Activated gamma-delta T cell treated with Interleukin-2 at 50 U/mL for 16 hours (primary cell): ENCODE measurements at regions not wholly inside any gene's neighbourhood (a gene's known extent, or its start where the extent isn't known, plus 50 kb on each side); places are given as distances from the start of the nearest gene placed in this dataset.
"Not testable (repeated sequence)": the region's sequence is repeated elsewhere in the genome, so short reads cannot be mapped to it uniquely, and the experiment has no call there.

Experiments used
- DNase-seq: peaks from one replicate; pipeline ENCODE4 v3.0.0-alpha.2; 2020

DNA sequence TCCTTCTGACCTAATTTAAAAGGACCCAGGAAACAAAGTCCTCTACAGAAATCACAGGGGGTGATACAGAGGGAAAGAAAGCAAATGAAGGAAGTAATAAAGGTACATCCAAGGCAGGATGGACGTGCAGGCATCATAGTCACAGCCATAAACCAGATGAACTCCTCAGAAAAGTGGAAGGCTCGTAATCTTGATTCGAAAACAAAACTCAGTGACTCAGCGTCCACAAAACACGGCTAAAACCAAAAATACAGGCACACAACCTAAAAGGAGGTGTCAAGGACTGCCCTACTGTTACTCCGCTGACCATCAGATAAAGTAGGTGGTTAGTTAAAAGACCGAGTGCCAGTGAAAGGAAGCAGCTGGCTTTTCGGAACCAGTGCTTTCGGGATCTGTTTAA lies 81.5 kb downstream of the TRIM69 start:
- not testable (repeated sequence) for DNase-seq

DNA sequence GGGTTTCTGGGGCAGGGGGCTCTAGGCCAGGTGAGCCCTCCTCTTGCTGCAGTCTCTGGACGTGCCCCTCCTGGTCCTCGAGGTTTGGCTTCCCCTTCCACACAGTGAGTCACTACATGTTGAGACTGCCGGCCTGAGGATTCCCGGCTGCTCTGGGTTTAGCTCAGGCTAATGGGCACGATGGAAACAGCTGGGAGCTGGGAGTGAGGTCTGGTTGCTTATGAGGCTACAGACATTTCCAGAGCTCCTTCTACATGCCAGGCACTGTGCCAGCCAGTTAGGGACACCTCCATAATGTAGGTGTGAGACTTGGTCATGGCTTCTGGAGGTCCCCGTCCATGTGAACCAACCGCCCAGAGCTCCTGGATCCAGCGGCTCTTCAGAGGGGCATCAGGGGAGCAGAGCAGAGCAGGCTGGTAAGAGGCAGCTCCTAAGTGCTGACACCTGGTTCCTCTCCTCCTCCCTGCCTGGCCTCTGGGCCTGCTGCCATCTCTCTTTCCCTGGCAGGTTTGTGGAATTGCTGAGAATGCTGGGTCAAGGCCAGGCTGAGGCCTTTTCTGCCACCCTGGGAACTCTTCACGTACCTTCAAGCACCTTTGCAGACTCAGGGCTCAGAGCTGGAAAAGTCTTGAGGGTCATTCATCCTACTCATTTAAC lies 83.1 kb downstream of the TRIM69 start:
- DNase-seq = not testable (repeated sequence)

DNA sequence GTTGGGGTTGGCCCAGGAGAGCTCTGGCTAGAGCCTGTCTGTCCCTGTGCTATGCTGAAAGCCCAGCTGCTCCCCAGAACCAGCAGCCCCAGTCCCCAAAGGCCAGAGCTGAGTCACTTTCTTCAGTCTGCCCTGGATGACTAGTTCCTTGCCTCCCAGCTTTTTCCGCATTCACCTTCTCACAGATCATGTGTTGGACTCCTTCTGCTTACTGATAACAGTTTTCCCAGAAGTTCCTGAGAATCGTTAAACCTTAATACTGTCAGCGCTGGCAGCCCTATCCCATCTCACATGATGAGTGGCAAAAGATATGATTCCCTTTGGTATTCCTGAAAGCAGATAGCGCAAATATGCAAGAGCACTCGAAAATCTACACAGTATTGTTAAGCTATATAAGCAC lies 84.2 kb downstream of the TRIM69 start:
- DNase-seq = not testable (repeated sequence)

DNA sequence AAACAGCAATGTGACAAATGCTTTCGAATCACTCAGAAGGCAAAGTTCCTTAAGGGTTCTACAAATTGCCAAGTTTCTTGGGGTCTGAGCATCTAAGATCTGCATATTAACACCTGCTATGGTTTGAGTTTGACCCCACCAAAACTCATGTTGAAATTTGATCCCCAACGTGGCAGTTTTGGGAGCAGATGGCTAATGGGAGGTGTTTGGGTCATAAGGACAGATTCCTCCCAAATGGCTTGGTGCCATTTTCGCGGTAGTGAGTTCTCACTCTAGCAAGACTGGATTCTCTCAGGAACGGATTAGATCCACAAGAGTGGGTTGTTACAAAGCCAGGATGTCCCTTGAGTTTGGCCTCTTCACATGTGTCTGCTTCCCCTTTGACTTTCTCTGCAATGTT lies 84.6 kb downstream of the TRIM69 start:
- DNase-seq = not testable (repeated sequence)

DNA sequence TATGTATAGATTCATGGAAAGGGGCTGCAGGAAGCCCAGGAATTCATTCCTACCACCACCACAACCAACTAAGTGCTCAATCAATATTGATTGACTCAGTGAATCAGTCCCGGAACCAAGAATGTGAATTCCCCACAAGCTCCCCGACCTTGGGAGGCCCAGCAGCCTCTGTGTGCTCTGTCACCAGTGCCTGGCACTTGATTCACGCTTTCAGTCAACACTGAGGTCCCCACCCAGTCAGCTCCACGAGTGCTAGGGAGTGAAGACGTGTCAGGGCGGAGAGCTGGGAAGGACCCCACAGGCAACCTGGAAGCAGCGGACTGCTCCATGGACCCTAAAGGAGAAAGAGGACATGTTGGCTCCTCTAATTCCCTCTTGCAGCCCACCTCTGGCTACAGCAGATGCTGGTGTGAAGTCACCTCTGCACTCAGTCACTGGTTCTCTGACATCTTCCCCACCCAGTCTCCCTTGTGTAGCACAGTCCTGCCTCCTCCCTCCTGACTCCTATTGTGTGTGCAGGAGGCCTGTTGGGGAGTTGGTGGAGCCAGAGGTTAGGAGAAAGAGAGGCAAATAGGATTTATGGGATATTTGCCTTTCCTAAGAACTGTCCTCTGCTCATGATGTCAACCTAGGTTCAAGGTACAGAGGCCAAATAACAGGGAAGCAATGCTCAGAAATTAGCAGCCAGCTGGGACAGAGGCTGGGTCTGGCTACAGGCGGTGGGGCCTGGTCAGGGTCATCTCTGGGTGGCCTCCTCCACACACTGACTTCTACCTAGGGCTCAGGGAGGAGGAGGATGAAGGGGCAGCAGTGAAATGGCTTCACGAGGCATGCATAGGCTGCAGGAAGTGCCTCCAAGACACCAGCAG lies 88.2 kb downstream of the TRIM69 start:
- not testable (repeated sequence) for DNase-seq

DNA sequence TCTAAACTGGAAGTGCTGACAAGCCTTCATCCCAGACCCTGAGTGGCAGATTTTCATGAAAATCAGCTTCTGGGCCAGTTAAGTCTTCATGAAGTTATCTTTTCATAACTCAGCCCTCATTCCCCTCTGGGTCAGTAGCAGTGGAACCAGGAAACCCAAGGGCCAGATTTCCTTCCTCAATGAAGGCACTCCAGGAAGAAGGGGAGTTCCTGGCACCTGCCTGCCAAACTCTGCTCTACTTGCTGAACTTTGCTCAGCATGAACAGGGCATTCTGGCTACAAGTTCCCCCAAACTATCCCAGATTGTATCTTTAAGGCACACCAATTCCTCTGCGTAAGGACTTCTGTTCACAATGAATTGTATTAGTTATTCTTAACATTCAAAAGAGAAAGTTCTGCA lies 90.3 kb downstream of the TRIM69 start:
- DNase-seq = not testable (repeated sequence)

DNA sequence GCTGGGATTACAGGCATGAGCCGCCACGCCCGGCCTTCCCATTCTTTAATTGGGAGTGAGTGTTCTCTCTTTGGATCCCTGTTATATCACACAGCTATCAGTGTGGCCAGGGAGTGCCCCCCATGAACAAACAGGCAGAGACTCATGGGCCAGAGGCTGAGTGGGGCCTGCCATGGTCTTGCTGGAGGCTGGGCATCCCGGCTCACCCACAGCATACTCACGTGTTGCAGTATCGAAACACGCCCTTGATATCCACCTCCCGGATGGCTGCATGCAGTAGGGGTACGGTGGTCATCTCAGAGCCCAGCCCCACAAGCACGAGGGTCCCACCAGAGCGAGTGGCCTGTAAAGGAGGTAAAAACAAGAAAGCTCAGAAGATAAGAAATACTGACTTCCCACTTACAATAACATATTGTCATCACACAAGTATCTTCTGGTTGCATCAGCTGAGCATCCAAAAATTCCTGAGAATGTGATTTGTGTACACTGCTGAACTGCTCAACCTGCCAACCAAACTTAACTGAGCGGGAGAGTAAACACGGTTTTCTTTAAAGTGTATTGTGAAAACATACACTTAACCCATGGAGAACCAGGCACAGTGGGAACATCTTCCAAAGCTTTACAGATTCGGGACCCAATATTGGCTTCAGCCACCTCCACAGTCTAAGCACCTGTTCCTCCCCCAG lies 92.0 kb downstream of the TRIM69 start:
- DNase-seq = not testable (repeated sequence)

DNA sequence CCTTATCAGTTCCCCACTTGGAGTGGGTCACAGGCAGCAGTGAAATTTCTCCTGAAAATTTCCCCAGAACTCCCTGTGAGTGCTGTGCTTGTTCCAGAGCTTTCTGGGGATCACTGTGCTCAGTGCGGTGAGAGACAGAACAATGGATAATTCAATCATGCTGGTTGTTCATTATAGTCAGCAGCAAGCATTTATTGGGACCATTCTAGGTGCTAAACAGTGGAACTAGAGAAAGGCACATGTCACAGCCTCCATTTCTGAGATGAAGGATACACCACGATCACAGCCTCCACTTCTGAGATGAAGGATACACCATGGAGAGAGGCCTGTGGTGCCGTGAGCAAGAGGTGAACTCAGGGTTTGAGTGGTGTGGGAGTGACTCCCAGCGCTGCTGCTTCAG lies 92.8 kb downstream of the TRIM69 start:
- DNase-seq = not testable (repeated sequence)

DNA sequence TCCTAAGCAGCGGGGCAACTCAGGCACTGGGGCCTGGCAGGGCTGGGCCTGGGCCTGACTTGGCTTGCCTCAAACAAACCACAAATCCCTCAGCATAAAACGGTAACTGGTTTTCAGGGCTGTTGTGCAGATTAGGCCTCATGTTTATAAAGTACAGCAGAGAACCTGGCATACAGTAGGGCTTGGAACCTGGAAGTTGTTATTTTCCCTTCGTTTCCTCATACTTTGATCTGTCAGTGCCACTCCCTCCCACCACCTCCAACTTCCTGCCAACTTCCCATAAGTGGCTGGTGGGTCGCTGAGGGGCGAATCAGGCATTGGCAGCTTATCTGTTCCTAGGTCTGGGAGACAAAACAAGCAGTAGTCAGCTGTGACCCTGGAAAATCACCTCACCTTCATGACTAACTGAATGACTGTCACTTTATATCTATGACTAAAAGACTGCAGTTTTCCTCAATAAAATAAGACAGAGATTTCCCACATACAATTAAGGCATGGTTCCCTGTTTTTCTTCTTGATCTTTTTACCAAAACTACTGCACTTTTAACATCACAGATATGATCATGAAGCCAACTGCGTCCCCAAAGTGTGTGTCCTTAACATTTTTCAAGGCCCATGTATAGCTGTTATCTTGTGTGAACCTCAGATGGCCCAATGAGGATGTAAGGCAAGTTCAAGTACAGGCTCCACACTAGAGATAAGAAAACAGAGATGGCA lies 94.5 kb downstream of the TRIM69 start:
- DNase-seq = not testable (repeated sequence)

DNA sequence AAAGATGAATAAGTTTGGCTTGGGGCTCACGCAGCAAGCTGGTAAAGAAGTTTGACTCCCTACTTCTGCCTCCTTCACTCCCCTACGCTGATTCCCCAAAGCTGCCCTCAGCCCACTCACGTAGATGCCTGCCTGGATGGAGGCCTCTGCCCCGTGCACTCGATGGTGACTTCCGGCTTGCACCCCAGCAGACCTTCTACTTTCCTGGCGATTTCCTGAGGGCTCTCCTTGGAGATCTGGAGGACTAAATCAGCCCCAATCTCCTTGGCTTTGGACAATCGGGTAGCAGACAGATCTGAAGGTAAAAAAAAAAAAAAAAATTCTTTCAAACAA lies 95.0 kb downstream of the TRIM69 start:
- not testable (repeated sequence) for DNase-seq

DNA sequence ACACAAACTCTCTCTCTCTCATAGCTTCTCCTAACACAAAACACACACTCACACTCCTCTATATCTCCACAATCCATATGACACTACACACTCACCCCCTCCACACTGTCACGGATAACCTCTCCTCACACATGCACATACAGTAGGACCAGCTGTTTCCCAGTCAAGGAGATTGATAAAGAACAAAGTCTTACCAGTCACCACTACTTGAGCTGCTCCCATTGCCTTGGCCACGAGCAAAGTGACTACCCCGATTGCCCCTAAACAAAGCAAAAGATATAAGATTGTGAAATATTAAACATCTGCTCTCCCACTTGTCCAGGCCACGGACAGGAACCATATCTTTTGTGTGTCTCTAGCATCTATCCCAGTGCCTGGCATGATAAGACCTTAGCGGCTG lies 95.8 kb downstream of the TRIM69 start:
- not testable (repeated sequence) for DNase-seq

DNA sequence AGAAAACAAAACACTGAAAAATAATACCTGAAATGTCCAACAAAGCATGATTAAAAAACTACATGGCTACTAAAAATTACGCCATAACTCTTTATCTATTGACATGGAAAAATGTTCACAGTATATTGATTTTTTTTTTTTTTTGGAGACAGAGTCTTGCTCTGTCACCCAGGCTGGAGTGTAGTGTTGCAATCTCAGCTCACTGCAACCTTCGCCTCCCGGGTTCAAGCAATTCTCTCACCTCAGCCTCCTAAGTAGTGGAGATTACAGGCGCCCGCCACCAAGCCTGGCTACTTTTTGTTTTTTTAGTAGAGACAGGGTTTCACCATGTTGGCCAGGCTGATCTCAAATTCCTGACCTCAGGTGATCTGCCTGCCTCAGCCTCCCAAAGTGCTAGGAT lies 96.8 kb downstream of the TRIM69 start:
- not testable (repeated sequence) for DNase-seq

DNA sequence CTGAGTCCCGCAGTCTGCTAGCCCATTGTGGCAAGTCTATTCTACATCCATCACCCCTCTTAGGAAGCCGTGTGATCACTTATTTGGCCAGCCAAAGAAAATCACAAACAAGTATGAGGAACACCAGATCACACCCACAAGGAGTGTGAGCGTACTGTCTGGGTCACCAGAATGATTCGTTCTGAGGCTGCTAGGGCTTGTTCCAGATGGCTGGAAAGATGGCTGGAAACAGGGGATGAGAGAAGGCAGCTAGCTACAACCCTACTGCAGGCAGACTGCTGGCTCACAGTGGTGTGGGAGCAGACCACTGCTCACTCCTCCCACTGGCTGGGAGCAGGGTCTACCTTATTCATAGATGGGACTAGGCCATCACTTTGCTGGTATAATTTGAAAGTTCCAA lies 97.4 kb downstream of the TRIM69 start:
- DNase-seq = not testable (repeated sequence)

DNA sequence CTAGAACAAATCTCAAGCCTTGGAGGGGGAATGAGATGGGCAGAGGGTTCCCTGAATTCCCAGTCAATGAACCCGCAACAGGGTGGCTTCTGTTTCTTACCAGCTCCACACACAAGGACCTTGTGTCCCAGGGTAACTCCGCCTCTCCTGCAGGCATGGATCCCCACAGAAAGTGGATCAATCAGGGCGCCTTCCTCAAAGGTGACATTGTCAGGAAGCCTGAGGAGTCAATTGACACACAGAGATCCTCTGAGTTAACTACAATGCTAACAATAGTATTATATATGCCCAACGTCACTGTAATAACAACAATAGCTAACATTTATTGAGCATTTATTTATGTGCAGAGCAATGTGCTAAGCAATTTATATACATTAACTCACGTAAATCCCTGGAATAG lies 98.8 kb downstream of the TRIM69 start:
- not testable (repeated sequence) for DNase-seq

DNA sequence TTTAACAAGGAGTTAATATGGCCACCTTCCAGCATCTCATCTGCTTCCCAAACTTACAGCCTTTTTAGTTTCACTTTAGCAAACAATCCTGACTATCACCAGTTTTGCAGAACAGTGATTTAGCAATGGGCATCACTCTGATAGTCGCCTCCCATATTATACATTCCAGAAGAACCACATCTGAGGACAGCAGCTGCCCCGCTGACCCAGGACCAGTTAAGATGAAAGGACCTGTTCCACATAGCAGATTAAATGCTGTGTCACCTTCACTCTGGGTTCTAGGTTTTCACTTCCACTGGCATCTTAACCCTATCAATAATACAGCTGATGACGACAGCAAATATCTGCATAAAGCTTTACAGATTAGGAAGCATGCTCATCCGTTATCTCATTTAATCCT lies 99.8 kb downstream of the TRIM69 start:
- no peak for DNase-seq

DNA sequence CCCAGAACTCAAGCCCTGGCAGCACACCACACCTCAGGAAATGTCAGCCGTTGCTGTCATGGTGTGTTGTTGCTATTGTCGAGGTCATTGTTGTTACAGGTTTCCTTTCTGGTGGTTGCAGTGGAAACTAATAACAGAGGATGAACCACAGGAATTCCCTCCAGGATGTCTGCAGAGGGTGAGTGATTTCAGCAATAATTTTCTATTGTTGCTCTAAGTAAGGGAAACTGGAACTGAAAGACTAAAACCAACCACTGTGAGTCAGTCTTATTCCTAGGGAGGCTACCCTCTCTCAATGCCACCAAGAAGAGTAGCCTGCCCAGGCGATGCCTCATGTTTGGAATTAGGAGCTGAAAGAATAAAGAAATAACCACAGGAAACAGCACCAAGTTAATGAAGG lies 102.6 kb downstream of the TRIM69 start:
- DNase-seq = not testable (repeated sequence)

DNA sequence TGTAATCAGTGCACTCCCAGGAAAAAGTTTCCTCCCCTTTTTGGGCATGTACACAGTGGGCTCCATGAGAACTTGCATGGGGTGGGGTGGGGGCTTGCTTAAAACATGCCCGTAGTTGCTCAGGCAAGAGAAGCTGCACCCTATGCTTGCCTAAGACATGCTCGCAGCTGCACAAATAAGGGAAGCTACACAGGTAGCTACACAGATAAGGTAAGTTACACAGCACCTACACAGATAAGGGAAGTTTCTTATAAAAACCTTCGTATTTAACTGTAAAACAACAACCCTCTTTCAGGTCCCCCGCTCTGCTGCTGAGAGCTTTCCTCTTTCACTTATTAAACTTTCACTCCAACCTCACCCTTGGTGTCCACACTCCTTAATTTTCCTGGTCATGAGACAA lies 105.4 kb downstream of the TRIM69 start:
- DNase-seq = not testable (repeated sequence)

DNA sequence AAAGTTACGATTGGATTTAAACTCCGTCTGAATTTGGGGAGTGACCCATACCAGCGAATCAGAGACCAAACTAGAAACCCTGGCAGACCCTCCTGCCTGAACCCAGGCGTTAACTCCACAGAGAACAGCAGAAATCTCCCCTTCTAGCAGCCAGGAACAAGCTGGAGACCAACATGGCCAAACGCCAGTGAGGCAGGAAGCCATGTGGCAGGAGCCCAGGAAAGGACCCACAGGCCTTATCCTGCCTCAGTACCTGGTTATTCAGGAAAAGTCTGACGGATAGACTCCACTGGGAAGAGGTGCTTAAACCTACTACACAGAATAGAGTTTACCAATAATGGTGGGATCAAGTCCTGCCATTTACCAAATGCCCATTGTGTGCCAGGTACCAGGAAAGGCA lies 106.6 kb downstream of the TRIM69 start:
- not testable (repeated sequence) for DNase-seq

DNA sequence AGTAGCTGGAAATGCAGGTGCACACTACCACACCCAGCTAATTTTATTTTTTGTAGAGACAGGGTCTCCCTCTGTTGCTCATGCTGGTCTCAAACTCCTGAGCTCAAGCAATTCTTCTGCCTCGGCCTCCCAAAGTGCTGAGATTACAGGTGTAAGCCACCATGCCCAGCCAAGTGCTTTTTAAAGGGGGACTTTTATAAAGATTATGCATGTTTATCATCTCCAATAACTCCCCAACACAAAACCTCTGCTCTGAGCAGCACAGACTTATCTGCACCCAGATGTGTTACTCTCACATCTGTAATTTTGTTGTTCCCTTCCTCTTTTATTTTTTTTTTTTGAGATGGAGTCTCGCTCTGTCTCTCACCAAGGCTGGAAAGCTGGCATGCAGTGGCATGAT lies 108.6 kb downstream of the TRIM69 start:
- not testable (repeated sequence) for DNase-seq

DNA sequence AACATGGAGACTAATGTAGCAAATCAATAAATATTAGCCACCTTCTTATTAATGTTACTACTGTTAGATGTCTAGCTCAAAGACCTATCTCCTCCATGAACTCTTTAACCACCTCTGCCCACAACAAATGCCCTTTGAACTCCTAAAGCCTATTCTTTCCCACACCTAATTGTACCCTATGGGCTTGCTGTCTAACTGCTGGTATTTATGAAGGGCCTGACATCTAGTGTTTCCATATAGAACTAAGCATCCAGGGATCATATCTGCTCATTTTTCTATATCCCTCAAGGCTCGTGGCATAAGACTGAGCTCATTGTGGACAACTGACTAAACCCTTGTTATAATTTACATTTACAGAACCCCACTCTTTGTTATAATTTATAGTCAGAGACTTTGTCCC lies 109.8 kb downstream of the TRIM69 start:
- DNase-seq = not testable (repeated sequence)

DNA sequence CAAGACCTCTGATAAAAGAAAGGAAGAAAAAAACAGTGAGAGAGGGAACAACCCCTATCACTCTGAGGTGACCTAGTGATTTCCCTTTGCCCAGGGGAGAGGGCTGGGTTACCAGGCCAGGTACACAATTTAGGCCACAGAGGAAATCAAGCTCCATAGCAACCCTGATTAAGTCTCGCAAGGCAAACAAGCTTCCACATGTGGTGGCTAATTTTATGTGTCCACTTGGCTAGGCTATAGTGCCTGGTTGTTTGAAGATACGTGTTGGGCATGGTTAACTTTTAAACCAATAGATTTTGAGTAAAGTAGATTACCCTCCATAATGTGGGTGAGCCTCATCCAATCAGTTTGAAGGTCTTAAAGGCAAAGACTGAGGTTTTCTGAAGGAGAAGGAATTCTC lies 108.9 kb upstream of the TERB2 start:
- not testable (repeated sequence) for DNase-seq

DNA sequence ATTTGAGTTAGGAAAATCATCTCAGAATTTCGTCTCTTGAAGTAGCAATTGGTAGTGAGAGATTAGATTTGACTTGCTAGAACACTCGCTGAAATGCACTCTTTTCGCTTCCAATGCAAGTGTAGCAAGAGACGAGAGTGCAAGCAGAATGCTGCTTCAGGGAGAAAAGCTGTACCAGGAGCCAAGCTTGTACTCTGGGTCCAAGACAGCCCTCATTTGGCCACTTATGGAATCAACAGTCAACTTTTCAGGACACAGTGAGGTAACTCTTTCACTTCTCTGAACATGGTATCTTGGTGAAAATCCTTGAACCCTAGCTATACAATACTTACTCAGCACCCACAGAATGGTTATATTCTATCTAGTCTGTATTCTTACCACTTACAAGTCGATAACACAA lies 107.6 kb upstream of the TERB2 start:
- not testable (repeated sequence) for DNase-seq
